ENCODE measurements at regions not wholly inside any gene's neighbourhood (a gene's known extent, or its start where the extent isn't known, plus 50 kb on each side); places are given as distances from the start of the nearest gene placed in this dataset.

DNA sequence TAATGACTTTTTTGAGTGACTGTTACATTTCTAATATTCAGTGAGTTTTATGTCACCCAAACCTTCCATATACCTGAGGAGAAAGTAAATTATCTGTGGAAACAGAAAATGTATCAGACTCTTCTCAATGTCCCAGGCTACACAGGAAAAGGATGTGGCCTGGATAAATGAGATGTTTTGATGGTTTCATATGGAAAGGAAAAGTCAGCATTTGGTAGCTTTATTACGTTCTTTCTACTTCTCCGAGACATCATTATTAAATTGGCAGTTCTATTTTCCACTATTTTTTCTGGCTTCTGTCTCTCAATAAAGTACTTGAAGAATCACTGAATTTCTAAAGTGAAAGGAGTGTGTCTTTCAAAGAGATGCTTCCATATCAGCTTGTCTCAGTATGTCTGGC, 847.0 kb upstream of the CRIM1 start:
- Histone ChIP-seq H3K27me3 (ENCODE audit: insufficient read depth, poor library complexity, severe bottlenecking) (no peaks in the 10 kb centered on the region), H3K27ac (replicated peaks) (no peak overlapping the region), H3K4me3 (replicated peaks; ENCODE audit: insufficient read depth, low read length) (no peak overlapping the region)
- TF ChIP-seq POLR2AphosphoS5 (IDR thresholded peaks at IDR 0.05; ENCODE audit: low read depth) = no peak
- TF ChIP-seq GABPA (IDR thresholded peaks at IDR 0.05; ENCODE audit: low read depth) = no peak
- no peak for TF ChIP-seq SPI1 (IDR thresholded peaks at IDR 0.05; ENCODE audit: borderline replicate concordance, low read depth)
- TF ChIP-seq, protein P1, sequence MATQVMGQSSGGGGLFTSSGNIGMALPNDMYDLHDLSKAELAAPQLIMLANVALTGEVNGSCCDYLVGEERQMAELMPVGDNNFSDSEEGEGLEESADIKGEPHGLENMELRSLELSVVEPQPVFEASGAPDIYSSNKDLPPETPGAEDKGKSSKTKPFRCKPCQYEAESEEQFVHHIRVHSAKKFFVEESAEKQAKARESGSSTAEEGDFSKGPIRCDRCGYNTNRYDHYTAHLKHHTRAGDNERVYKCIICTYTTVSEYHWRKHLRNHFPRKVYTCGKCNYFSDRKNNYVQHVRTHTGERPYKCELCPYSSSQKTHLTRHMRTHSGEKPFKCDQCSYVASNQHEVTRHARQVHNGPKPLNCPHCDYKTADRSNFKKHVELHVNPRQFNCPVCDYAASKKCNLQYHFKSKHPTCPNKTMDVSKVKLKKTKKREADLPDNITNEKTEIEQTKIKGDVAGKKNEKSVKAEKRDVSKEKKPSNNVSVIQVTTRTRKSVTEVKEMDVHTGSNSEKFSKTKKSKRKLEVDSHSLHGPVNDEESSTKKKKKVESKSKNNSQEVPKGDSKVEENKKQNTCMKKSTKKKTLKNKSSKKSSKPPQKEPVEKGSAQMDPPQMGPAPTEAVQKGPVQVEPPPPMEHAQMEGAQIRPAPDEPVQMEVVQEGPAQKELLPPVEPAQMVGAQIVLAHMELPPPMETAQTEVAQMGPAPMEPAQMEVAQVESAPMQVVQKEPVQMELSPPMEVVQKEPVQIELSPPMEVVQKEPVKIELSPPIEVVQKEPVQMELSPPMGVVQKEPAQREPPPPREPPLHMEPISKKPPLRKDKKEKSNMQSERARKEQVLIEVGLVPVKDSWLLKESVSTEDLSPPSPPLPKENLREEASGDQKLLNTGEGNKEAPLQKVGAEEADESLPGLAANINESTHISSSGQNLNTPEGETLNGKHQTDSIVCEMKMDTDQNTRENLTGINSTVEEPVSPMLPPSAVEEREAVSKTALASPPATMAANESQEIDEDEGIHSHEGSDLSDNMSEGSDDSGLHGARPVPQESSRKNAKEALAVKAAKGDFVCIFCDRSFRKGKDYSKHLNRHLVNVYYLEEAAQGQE (IDR thresholded peaks at IDR 0.05; ENCODE audit: insufficient replicate concordance, low read depth) = no peak
- TF ChIP-seq, protein P2, sequence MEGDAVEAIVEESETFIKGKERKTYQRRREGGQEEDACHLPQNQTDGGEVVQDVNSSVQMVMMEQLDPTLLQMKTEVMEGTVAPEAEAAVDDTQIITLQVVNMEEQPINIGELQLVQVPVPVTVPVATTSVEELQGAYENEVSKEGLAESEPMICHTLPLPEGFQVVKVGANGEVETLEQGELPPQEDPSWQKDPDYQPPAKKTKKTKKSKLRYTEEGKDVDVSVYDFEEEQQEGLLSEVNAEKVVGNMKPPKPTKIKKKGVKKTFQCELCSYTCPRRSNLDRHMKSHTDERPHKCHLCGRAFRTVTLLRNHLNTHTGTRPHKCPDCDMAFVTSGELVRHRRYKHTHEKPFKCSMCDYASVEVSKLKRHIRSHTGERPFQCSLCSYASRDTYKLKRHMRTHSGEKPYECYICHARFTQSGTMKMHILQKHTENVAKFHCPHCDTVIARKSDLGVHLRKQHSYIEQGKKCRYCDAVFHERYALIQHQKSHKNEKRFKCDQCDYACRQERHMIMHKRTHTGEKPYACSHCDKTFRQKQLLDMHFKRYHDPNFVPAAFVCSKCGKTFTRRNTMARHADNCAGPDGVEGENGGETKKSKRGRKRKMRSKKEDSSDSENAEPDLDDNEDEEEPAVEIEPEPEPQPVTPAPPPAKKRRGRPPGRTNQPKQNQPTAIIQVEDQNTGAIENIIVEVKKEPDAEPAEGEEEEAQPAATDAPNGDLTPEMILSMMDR (IDR thresholded peaks at IDR 0.05; ENCODE audit: insufficient read depth, low read length) = no peak
- no peak for DNase-seq (ENCODE audit: low read depth in 1 of 2, low spot score in 1 of 2)

DNA sequence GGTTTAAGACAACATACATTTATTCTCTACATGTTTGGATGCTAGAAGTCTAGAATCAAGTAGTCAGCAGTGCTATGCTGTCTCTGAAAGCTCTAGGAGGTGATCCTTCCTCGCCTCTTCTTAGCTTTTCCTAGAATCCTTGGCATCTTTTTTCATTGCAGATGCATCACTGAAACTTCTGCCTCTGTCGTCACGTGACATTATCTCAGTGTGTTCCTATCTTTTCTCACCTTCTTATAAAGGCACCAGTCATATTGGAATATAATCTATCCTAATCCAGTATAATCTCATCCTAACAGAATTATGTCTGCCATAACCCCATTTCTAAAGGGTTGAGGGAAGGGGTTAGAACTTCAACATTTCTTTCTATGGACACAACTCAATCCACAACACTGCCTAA, 851.2 kb upstream of the CRIM1 start:
- H3K27ac ChIP-seq (replicated peaks) = no peak overlapping the region

DNA sequence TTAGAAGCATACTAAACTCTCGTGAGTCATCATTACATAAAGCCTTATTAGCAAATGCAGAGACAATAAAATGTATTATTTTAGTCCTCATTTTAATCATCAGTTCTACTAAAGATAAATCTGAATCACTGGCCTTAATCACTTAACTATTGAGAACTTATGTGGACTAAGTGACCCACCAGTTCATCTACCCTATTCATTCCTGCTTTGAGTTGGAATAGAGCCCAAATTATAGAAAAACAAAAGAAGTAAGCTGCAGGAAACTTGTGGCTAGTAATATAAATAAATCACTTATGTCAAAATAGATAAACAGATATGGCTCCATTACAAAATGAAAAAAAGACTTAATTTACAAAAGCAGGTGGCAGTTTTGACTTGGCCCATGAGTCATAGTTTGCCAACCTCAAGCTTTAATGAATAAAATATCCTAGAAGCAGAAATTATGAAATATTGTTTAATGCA, 851.8 kb upstream of the CRIM1 start:
- Histone ChIP-seq H3K4me3 (replicated peaks; ENCODE audit: insufficient read depth, low read length) (no peak overlapping the region), H3K27me3 (ENCODE audit: insufficient read depth, poor library complexity, severe bottlenecking) (no peaks in the 10 kb centered on the region), H3K27ac (replicated peaks) (no peak overlapping the region)
- TF ChIP-seq, protein P2 (IDR thresholded peaks at IDR 0.05; ENCODE audit: insufficient read depth, low read length) = no peak
- TF ChIP-seq GABPA (IDR thresholded peaks at IDR 0.05; ENCODE audit: low read depth) (no peak), SPI1 (IDR thresholded peaks at IDR 0.05; ENCODE audit: borderline replicate concordance, low read depth) (no peak), POLR2AphosphoS5 (IDR thresholded peaks at IDR 0.05; ENCODE audit: low read depth) (no peak)
- TF ChIP-seq, protein P1 (IDR thresholded peaks at IDR 0.05; ENCODE audit: insufficient replicate concordance, low read depth) = no peak
- DNase-seq (ENCODE audit: low read depth in 1 of 2, low spot score in 1 of 2) = no peak

More for the DNA sequence above, 851.2 kb upstream of the CRIM1 start:
- no peak for DNase-seq (ENCODE audit: low read depth in 1 of 2, low spot score in 1 of 2)
- Histone ChIP-seq H3K4me3 (replicated peaks; ENCODE audit: insufficient read depth, low read length) (no peak overlapping the region), H3K27me3 (ENCODE audit: insufficient read depth, poor library complexity, severe bottlenecking) (no peaks in the 10 kb centered on the region)
- no peak for TF ChIP-seq GABPA (IDR thresholded peaks at IDR 0.05; ENCODE audit: low read depth)
- TF ChIP-seq, protein P2 (IDR thresholded peaks at IDR 0.05; ENCODE audit: insufficient read depth, low read length) = no peak
- TF ChIP-seq, protein P1 (IDR thresholded peaks at IDR 0.05; ENCODE audit: insufficient replicate concordance, low read depth) = no peak
- no peak for TF ChIP-seq POLR2AphosphoS5 (IDR thresholded peaks at IDR 0.05; ENCODE audit: low read depth)
- TF ChIP-seq SPI1 (IDR thresholded peaks at IDR 0.05; ENCODE audit: borderline replicate concordance, low read depth) = no peak

All from HL-60 (cell line).